Activated naive CD4-positive, alpha-beta T cell treated with anti-CD3 and anti-CD28 coated beads for 36 hours (primary cell): ENCODE measurements at regions not wholly inside any gene's neighbourhood (a gene's known extent, or its start where the extent isn't known, plus 50 kb on each side); places are given as distances from the start of the nearest gene placed in this dataset.

Source experiments
- CTCF ChIA-PET: fragments of 350-600 bp; sonication (Branson Sonifier 250); formaldehyde crosslinking; loops from one replicate; lab custom pipeline; 2021; ENCODE audit warnings: antibody characterized with exemption; lab: Charles Lee
- DNase-seq: peaks from one replicate; pipeline ENCODE4 v3.0.0-alpha.2; 2020
- H3K27ac Mint-ChIP-seq: one replicate; pipeline ENCODE4 v1.8.0; 2021; ENCODE audit warnings: mild to moderate bottlenecking, mixed read lengths
- H3K27me3 Mint-ChIP-seq: one replicate; pipeline ENCODE4 v1.8.0; 2021; ENCODE audit warnings: low read depth, mixed read lengths
- H3K36me3 Mint-ChIP-seq: one replicate; pipeline ENCODE4 v1.8.0; 2021; ENCODE audit warnings: low read depth, mixed read lengths
- H3K4me1 Mint-ChIP-seq: one replicate; pipeline ENCODE4 v1.8.0; 2021; ENCODE audit warnings: low read depth, mixed read lengths
- H3K4me3 Mint-ChIP-seq: one replicate; pipeline ENCODE4 v1.8.0; 2021; ENCODE audit warnings: mild to moderate bottlenecking, moderate library complexity, mixed read lengths
- H3K9me3 Mint-ChIP-seq: one replicate; pipeline ENCODE4 v1.8.0; 2021; ENCODE audit warnings: mixed read lengths
- intact Hi-C: fragments of 100-400 bp; cut with micrococcal nuclease; formaldehyde crosslinking; loops from one replicate; pipeline ENCODE4 v1.15.1; 2023

- intact Hi-C loops: no loop called here
- Mint-ChIP-seq H3K27ac (no peak overlapping the region), H3K27me3 (no peaks in the 10 kb centered on the region), H3K4me1 (peaks cover 4% of the 10 kb centered on the region), H3K36me3 (no peaks in the 10 kb centered on the region), H3K4me3 (no peak overlapping the region), H3K9me3 (no peaks in the 10 kb centered on the region)
- CTCF ChIA-PET: no interaction called here
- DNase-seq: peak; percentile 55
Measured at GRCh38 chrX:13266641-13267345, 53.1 kb downstream of the ATXN3L start.

DNA sequence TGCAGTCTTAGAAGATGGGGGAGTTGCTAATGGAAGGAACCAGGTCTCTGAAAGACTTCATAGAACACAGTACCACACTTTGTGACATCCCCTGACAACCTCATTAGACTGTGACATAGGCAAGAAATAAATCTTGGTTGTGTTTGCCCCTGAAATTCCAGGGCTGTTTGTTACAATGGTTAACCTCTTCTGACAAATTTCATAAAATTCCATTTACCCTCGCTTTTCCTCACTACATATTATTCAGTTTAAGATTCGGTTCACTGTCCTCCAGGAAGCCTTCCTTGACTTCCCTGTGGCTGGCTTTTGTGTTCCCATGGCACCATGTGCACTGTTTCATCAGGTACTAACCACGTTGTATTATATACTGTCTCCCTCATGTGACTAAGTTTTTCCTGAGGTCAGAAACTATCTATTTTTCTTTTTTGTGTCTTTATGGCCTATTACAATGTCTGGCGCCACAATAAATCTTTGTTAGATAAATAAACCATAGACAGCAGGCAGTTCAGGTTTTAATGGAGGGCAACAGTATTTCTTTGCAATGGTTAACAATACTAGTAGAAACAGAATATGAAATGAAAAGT, 54.2 kb downstream of the ATXN3L start:
- CTCF ChIA-PET: interaction anchor here (0.9 kb wide), 1 partner anchor 223 kb away, joined by 3 read pairs; no protein-coding TSS in a partner anchor
- no peak for DNase-seq
- Mint-ChIP-seq H3K27me3 (no peaks in the 10 kb centered on the region), H3K4me1 (peaks cover 4% of the 10 kb centered on the region), H3K36me3 (no peaks in the 10 kb centered on the region), H3K4me3 (no peak overlapping the region), H3K9me3 (no peaks in the 10 kb centered on the region), H3K27ac (no peak overlapping the region)
- intact Hi-C loops: no loop called here

DNA sequence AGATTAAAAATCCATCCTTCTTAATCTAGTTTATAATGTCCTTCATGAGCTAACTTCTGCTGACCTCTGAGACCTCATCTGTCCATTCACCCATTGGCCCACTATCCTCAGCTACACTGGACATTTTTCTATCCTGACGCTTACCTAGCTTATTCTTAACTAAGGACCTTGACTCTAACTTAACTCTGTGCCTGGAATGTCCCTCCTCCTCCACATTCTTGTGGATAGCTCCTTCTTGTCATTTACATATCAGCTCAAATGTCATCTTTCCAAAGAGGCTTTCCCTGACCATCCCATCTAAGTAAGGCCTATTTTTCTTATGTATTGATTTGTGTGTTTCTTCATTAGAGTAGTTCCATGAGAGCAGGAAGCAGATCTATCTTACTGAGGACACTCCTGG, 54.7 kb downstream of the ATXN3L start:
- Mint-ChIP-seq H3K27ac (no peak overlapping the region), H3K27me3 (no peaks in the 10 kb centered on the region), H3K4me1 (peaks cover 4% of the 10 kb centered on the region), H3K36me3 (no peaks in the 10 kb centered on the region), H3K9me3 (no peaks in the 10 kb centered on the region), H3K4me3 (no peak overlapping the region)
- CTCF ChIA-PET: interaction anchor here (0.9 kb wide), 1 partner anchor 223 kb away, joined by 3 read pairs; no protein-coding TSS in a partner anchor
- DNase-seq: no peak
- intact Hi-C loops: no loop called here

GRCh38 chrX:13263560-13264251, 56.1 kb downstream of the ATXN3L start:
- DNase-seq: no peak
- CTCF ChIA-PET: interaction anchor here (1.2 kb wide), 1 partner anchor 243 kb away, joined by 3 read pairs; no protein-coding TSS in a partner anchor
- no peak overlapping the region for H3K27ac Mint-ChIP-seq
- H3K4me3 Mint-ChIP-seq: no peak overlapping the region
- intact Hi-C loops: no loop called here
- H3K9me3 Mint-ChIP-seq: no peaks in the 10 kb centered on the region
- H3K27me3 Mint-ChIP-seq: no peaks in the 10 kb centered on the region
- peaks cover 4% of the 10 kb centered on the region for H3K4me1 Mint-ChIP-seq
- H3K36me3 Mint-ChIP-seq: no peaks in the 10 kb centered on the region

- Mint-ChIP-seq H3K27ac (no peak overlapping the region), H3K4me1 (peaks cover 15% of the 10 kb centered on the region)
- CTCF ChIA-PET: no interaction called here
Measured at GRCh38 chrX:13261348-13261747, 58.5 kb downstream of the ATXN3L start.

GRCh38 chrX:13260598-13260997, 59.3 kb downstream of the ATXN3L start:
- Mint-ChIP-seq H3K4me3 (no peak overlapping the region), H3K9me3 (no peaks in the 10 kb centered on the region), H3K27me3 (no peaks in the 10 kb centered on the region), H3K36me3 (no peaks in the 10 kb centered on the region), H3K27ac (no peak overlapping the region), H3K4me1 (peaks cover 15% of the 10 kb centered on the region)
- intact Hi-C loops: no loop called here
- DNase-seq: no peak
- CTCF ChIA-PET: no interaction called here

More at GRCh38 chrX:13261348-13261747, 58.5 kb downstream of the ATXN3L start:
- Mint-ChIP-seq H3K9me3 (no peaks in the 10 kb centered on the region), H3K4me3 (no peak overlapping the region), H3K27me3 (no peaks in the 10 kb centered on the region), H3K36me3 (no peaks in the 10 kb centered on the region)
- intact Hi-C loops: no loop called here
- no peak for DNase-seq

GRCh38 chrX:13258725-13259124, 61.1 kb downstream of the ATXN3L start:
- peaks cover 27% of the 10 kb centered on the region for H3K4me1 Mint-ChIP-seq
- DNase-seq: no peak
- no peaks in the 10 kb centered on the region for H3K27me3 Mint-ChIP-seq
- H3K9me3 Mint-ChIP-seq: no peaks in the 10 kb centered on the region
- CTCF ChIA-PET: no interaction called here
- no peak overlapping the region for H3K27ac Mint-ChIP-seq
- H3K4me3 Mint-ChIP-seq: no peak overlapping the region
- H3K36me3 Mint-ChIP-seq: no peaks in the 10 kb centered on the region
- intact Hi-C loops: loop anchor here (5.0 kb wide), 3 partner anchors 91 to 311 kb away; no protein-coding TSS in a partner anchor

GRCh38 chrX:13258052-13258444, 61.8 kb downstream of the ATXN3L start:
- CTCF ChIA-PET: no interaction called here
- no peaks in the 10 kb centered on the region for H3K27me3 Mint-ChIP-seq
- H3K4me1 Mint-ChIP-seq: peaks cover 29% of the 10 kb centered on the region

DNA sequence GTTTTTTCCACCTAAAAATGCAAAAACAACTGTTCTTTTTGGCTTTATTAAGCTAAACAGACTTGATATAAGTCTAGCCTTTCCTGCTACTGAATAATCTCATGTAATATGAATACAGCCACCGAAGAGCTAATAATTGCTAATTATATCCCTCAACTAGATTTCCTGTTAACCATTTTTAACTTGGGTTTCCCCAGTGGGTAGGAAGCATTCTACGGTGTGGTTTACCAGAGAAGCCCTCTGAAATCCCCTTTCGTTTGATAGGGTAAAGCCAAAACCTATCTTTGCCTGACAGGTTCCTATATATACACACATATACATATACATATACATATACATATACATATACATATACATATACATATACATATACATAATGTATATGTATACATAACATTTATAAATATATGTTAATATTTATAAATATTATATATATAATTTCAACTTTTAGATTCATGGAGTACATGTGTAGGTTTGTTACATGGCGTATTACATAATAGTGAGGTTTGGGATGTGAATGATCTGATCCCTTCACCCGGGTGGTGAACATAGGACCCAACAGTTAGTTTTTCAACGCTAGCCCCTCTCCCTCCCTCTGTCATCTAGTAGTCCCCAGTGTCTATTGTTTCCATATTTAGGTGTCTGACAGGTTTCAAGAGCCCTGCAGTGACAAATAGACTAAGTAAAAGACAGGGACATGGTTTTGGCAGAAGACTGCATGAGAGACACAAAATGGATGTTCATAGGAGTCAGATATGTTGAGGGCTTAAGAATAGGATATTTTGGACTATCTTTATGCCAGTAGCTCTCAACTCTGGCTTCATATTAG, 62.4 kb downstream of the ATXN3L start:
- Mint-ChIP-seq H3K9me3 (no peaks in the 10 kb centered on the region), H3K4me3 (no peak overlapping the region), H3K4me1 (peaks cover 29% of the 10 kb centered on the region), H3K36me3 (no peaks in the 10 kb centered on the region), H3K27ac (no peak overlapping the region), H3K27me3 (no peaks in the 10 kb centered on the region)
- CTCF ChIA-PET: no interaction called here
- DNase-seq: peak; percentile 17
- intact Hi-C loops: loop anchor here (2.0 to 5.0 kb wide), 4 partner anchors 90 to 310 kb away; no protein-coding TSS in a partner anchor

More at GRCh38 chrX:13258052-13258444, 61.8 kb downstream of the ATXN3L start:
- Mint-ChIP-seq H3K4me3 (no peak overlapping the region), H3K27ac (no peak overlapping the region), H3K9me3 (no peaks in the 10 kb centered on the region), H3K36me3 (no peaks in the 10 kb centered on the region)
- intact Hi-C loops: loop anchor here (5.0 kb wide), 3 partner anchors 91 to 311 kb away; no protein-coding TSS in a partner anchor
- DNase-seq: no peak

DNA sequence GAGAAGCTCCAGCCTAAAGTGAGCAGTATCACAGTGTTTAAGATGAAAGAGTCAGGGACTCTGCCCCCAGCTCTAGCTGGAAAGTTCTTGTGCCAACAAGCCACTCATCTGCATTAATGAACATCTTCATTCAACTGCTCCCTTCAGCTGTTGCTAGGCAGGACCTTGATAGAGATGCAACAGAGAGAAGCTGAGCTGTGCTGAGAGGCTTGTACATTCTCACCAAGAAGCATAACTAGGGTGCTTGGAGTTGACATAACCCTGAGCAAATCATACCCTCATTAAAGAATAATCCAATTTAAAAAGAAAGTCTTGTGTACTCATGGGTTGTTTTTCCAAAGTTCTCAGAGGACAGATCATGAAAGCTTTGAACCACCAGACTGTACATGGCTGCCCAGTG, 63.2 kb downstream of the ATXN3L start:
- Mint-ChIP-seq H3K27me3 (no peaks in the 10 kb centered on the region), H3K4me3 (no peak overlapping the region), H3K9me3 (no peaks in the 10 kb centered on the region), H3K4me1 (peaks cover 29% of the 10 kb centered on the region), H3K27ac (no peak overlapping the region), H3K36me3 (no peaks in the 10 kb centered on the region)
- CTCF ChIA-PET: no interaction called here
- intact Hi-C loops: loop anchor here (2.0 to 5.0 kb wide), 4 partner anchors 89 to 309 kb away; no protein-coding TSS in a partner anchor
- DNase-seq: no peak

- H3K4me3 Mint-ChIP-seq: no peak overlapping the region
- H3K27me3 Mint-ChIP-seq: no peaks in the 10 kb centered on the region
- no peak overlapping the region for H3K27ac Mint-ChIP-seq
- intact Hi-C loops: loop anchor here (5.0 kb wide), 3 partner anchors 88 to 308 kb away; no protein-coding TSS in a partner anchor
- no peaks in the 10 kb centered on the region for H3K36me3 Mint-ChIP-seq
- H3K9me3 Mint-ChIP-seq: no peaks in the 10 kb centered on the region
- peaks cover 32% of the 10 kb centered on the region for H3K4me1 Mint-ChIP-seq
- CTCF ChIA-PET: interaction anchor here (0.6 to 2.2 kb wide), 3 partner anchors 14 to 308 kb away, joined by 4 to 5 read pairs (median 5); no protein-coding TSS in a partner anchor
- DNase-seq: no peak
Measured at GRCh38 chrX:13254870-13255269, 65.0 kb downstream of the ATXN3L start.
